ENCODE measurements at regions not wholly inside any gene's neighbourhood (a gene's known extent, or its start where the extent isn't known, plus 50 kb on each side); places are given as distances from the start of the nearest gene placed in this dataset.

DNA sequence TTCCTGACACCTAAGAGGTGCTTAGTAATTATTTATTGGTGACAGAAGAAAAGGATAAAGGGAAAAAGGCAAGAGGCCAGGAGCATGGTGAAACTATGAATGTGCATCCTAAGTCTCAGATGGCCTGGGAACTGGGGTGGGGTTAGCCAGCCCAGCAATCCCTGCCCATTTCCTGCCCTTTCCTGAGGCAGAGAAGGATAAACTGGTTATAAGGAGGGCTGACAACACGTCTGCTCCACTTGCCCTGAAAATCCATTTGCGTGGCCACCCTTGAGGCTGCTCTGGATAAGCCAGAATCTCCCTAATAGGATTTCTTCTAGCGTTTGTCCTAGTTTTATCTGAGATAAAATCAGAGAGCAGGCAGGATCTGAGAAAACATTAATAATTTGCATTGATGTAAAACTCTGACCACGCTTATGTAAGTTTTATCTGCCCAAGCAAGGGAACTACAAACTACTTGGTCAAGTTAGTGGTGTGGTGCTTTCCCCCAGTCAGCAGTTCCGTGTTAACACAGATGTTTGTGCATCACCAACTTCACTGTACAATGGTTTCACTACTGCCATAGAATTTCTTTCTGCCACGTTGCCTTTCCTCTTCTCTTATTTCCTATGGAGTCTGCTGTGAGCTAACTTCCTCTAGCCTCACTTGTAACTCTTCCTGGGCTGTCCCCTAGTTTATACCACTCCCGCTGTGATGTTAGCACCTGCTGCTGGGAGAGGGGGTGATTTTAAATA, 392.7 kb downstream of the RPS29 start:
- Histone ChIP-seq H3K79me1 (ENCODE audit: insufficient read depth, low read depth, low read length, poor library complexity, severe bottlenecking) (no peaks in the 10 kb centered on the region), H3K27me3 (ENCODE audit: insufficient read depth, low read length) (no peaks in the 10 kb centered on the region), H2AFZ (ENCODE audit: low read length) (no peak overlapping the region), H3K79me2 (ENCODE audit: insufficient read depth, low read length) (no peaks in the 10 kb centered on the region), H4K5ac (ENCODE audit: insufficient read length, low read depth, low read length) (no peak overlapping the region), H3K23ac (ENCODE audit: insufficient read length, low read depth, low read length) (no peak overlapping the region), H3K9ac (ENCODE audit: extremely low read depth, insufficient read length, low read length) (no peak overlapping the region), H4K8ac (replicated peaks; ENCODE audit: insufficient read length, low read depth, low read length) (no peak overlapping the region), H3K4ac (ENCODE audit: low read depth, low read length) (no peak overlapping the region), H3K56ac (ENCODE audit: insufficient read length, low read depth, low read length) (no peak overlapping the region), H2AK5ac (ENCODE audit: insufficient read length, low read length) (no peak overlapping the region), H4K20me1 (ENCODE audit: control insufficient read depth, insufficient read depth, insufficient read length) (no peaks in the 10 kb centered on the region), H3K4me2 (ENCODE audit: insufficient read depth, insufficient read length, low read length) (no peak overlapping the region), H3K9me3 (ENCODE audit: control insufficient read depth, low read depth, low read length) (no peaks in the 10 kb centered on the region), H3K4me1 (ENCODE audit: insufficient read depth, low read length) (no peaks in the 10 kb centered on the region), H2BK12ac (ENCODE audit: insufficient read length, low read depth, low read length) (no peak overlapping the region), H3K27ac (ENCODE audit: insufficient read length, low read depth, low read length) (no peak overlapping the region), H2BK5ac (ENCODE audit: insufficient read length, low read length) (no peak overlapping the region), H2BK120ac (ENCODE audit: low read depth, low read length, poor library complexity, severe bottlenecking) (no peak overlapping the region), H2BK20ac (ENCODE audit: low read depth, low read length, poor library complexity, severe bottlenecking) (no peak overlapping the region), H4K91ac (ENCODE audit: insufficient read length, low read depth, low read length) (no peak overlapping the region), H3K14ac (ENCODE audit: insufficient read depth, low read length) (peak overlapping the region; percentile 37; the same call in 1 of the 2 replicates), H3K18ac (ENCODE audit: insufficient read length, low read depth, low read length) (no peak overlapping the region), H3K23me2 (ENCODE audit: insufficient read length, low read depth, low read length, poor library complexity, severe bottlenecking) (no peaks in the 10 kb centered on the region), H2BK15ac (ENCODE audit: low read depth, low read length) (no peak overlapping the region), H3T11ph (ENCODE audit: low read length) (no peak overlapping the region)
- H3K27ac Mint-ChIP-seq, result no peak overlapping the region
- no peak overlapping the region for H3K4me3 Mint-ChIP-seq
- no peaks in the 10 kb centered on the region for H3K27me3 Mint-ChIP-seq (ENCODE audit: low read depth)
- TF ChIP-seq, protein P1, sequence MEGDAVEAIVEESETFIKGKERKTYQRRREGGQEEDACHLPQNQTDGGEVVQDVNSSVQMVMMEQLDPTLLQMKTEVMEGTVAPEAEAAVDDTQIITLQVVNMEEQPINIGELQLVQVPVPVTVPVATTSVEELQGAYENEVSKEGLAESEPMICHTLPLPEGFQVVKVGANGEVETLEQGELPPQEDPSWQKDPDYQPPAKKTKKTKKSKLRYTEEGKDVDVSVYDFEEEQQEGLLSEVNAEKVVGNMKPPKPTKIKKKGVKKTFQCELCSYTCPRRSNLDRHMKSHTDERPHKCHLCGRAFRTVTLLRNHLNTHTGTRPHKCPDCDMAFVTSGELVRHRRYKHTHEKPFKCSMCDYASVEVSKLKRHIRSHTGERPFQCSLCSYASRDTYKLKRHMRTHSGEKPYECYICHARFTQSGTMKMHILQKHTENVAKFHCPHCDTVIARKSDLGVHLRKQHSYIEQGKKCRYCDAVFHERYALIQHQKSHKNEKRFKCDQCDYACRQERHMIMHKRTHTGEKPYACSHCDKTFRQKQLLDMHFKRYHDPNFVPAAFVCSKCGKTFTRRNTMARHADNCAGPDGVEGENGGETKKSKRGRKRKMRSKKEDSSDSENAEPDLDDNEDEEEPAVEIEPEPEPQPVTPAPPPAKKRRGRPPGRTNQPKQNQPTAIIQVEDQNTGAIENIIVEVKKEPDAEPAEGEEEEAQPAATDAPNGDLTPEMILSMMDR (conservative IDR thresholded peaks at IDR 0.05), result no peak
- no CpG with 5 or more reads among the region's 7 CpGs for WGBS (ENCODE audit: extremely low coverage, insufficient read length, low lambda C conversion rate)
- no peak for DNase-seq
- H3K36me3 Mint-ChIP-seq (ENCODE audit: insufficient read depth in 1 of 3, low read depth in 3 of 3), result no peaks in the 10 kb centered on the region
- H3K9me3 Mint-ChIP-seq, result no peaks in the 10 kb centered on the region
- H3K4me1 Mint-ChIP-seq, result peaks cover 4 to 8% of the 10 kb centered on the region in 2 experiments

All from H9 (cell line).